ENCODE measurements at regions not wholly inside any gene's neighbourhood (a gene's known extent, or its start where the extent isn't known, plus 50 kb on each side); places are given as distances from the start of the nearest gene placed in this dataset.

DNA sequence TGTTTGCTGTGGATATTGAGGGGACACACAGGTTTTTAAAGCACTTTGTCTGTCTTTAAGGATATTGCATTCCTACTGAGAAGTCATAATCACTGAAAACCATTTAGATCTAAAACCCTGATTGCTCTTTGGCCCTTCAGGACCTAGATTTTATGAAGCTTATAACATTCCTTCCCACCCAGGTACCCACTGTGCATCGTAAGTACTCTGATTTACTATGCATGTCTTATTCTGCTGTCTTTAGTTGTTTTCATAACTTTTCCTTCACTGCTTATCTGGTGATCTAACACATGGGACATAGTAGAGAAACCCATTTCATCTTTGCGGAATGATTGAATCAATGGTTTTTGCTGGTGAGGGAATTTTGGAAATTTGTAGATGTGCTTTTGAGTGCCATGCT is 247.0 kb upstream of the RARB start:
- dilution Hi-C loops (cut with HindIII; ENCODE audit: low sequenced_read_pairs, unreplicated experiment), result no loop called here
- H3K14ac ChIP-seq (replicated peaks; ENCODE audit: low read depth, low read length), result no peak overlapping the region
- no peak for TF ChIP-seq FOS (IDR thresholded peaks at IDR 0.05; ENCODE audit: low read depth, low read length)
- no peak for TF ChIP-seq MXI1 (IDR thresholded peaks at IDR 0.05; ENCODE audit: borderline replicate concordance, low read depth, low read length)
- no peak for TF ChIP-seq MAFK (IDR thresholded peaks at IDR 0.05; ENCODE audit: low read depth, low read length)
- no peak for TF ChIP-seq RAD21 (IDR thresholded peaks at IDR 0.05; ENCODE audit: low read length)
- TF ChIP-seq, protein P1, sequence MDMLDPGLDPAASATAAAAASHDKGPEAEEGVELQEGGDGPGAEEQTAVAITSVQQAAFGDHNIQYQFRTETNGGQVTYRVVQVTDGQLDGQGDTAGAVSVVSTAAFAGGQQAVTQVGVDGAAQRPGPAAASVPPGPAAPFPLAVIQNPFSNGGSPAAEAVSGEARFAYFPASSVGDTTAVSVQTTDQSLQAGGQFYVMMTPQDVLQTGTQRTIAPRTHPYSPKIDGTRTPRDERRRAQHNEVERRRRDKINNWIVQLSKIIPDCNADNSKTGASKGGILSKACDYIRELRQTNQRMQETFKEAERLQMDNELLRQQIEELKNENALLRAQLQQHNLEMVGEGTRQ (IDR thresholded peaks at IDR 0.05; ENCODE audit: low read depth, low read length), result no peak
- TF ChIP-seq, protein P2, sequence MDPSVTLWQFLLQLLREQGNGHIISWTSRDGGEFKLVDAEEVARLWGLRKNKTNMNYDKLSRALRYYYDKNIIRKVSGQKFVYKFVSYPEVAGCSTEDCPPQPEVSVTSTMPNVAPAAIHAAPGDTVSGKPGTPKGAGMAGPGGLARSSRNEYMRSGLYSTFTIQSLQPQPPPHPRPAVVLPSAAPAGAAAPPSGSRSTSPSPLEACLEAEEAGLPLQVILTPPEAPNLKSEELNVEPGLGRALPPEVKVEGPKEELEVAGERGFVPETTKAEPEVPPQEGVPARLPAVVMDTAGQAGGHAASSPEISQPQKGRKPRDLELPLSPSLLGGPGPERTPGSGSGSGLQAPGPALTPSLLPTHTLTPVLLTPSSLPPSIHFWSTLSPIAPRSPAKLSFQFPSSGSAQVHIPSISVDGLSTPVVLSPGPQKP (IDR thresholded peaks at IDR 0.05; ENCODE audit: borderline replicate concordance, low read depth, low read length), result no peak
- no peak for TF ChIP-seq CHD1 (IDR thresholded peaks at IDR 0.05; ENCODE audit: low read depth, low read length)
- no peak for TF ChIP-seq MAZ (IDR thresholded peaks at IDR 0.05; ENCODE audit: borderline replicate concordance, low read depth, low read length)
- TF ChIP-seq NFE2L2 (IDR thresholded peaks at IDR 0.05; ENCODE audit: low read depth, low read length), result no peak
- no peak for TF ChIP-seq RFX5 (IDR thresholded peaks at IDR 0.05; ENCODE audit: low read depth, low read length)
- no peak for TF ChIP-seq POLR2A (IDR thresholded peaks at IDR 0.05; ENCODE audit: low read depth, low read length)
- no peak for TF ChIP-seq CEBPB (IDR thresholded peaks at IDR 0.05; ENCODE audit: low read depth, low read length)
- no peak for TF ChIP-seq RCOR1 (IDR thresholded peaks at IDR 0.05; ENCODE audit: insufficient replicate concordance, low read length)
- no peak for TF ChIP-seq SMC3 (IDR thresholded peaks at IDR 0.05; ENCODE audit: low read depth, low read length)
- TF ChIP-seq, protein P3, sequence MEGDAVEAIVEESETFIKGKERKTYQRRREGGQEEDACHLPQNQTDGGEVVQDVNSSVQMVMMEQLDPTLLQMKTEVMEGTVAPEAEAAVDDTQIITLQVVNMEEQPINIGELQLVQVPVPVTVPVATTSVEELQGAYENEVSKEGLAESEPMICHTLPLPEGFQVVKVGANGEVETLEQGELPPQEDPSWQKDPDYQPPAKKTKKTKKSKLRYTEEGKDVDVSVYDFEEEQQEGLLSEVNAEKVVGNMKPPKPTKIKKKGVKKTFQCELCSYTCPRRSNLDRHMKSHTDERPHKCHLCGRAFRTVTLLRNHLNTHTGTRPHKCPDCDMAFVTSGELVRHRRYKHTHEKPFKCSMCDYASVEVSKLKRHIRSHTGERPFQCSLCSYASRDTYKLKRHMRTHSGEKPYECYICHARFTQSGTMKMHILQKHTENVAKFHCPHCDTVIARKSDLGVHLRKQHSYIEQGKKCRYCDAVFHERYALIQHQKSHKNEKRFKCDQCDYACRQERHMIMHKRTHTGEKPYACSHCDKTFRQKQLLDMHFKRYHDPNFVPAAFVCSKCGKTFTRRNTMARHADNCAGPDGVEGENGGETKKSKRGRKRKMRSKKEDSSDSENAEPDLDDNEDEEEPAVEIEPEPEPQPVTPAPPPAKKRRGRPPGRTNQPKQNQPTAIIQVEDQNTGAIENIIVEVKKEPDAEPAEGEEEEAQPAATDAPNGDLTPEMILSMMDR (conservative IDR thresholded peaks at IDR 0.05; ENCODE audit: low read depth, low read length), result no peak
- TF ChIP-seq BHLHE40 (IDR thresholded peaks at IDR 0.05; ENCODE audit: low read depth, low read length), result no peak
- H3K9ac ChIP-seq (ENCODE audit: low read depth, low read length), result no peak overlapping the region
- H3K4me2 ChIP-seq (ENCODE audit: low read depth, low read length), result no peak overlapping the region
- no peaks in the 10 kb centered on the region for H3K9me1 ChIP-seq (ENCODE audit: insufficient read depth, low read length)
- H3K4ac ChIP-seq (ENCODE audit: low read depth, low read length), result no peak overlapping the region
- no peak overlapping the region for H4K8ac ChIP-seq (ENCODE audit: low read depth in 2 of 2, low read length in 2 of 2)
- H2AK9ac ChIP-seq (replicated peaks; ENCODE audit: low read depth, low read length, poor library complexity), result no peak overlapping the region
- H2AK5ac ChIP-seq (ENCODE audit: low read depth, low read length), result no peak overlapping the region
- no peak overlapping the region for H4K91ac ChIP-seq (ENCODE audit: insufficient read depth, low read depth, low read length)
- no TSS peak for BruUV-seq (replicated peaks)
- WGBS, 2 experiments (ENCODE audit: extremely low coverage in 2 of 2, insufficient read length in 1 of 2), result 100% methylated on average over 1 of the region's 2 CpGs; no CpG with 5 or more reads in 1 of the 2 experiments
- H3K18ac ChIP-seq (ENCODE audit: low read depth, low read length), result no peak overlapping the region
- H3K23ac ChIP-seq (ENCODE audit: low read depth, low read length), result no peak overlapping the region
- H3K4me1 ChIP-seq (ENCODE audit: control insufficient read depth, insufficient read depth, low read length), result no peaks in the 10 kb centered on the region
- H2BK20ac ChIP-seq (ENCODE audit: low read depth, low read length), result no peak overlapping the region
- DNase-seq (no peak), ATAC-seq (ENCODE audit: low read depth) (no peak)
- H3K9me3 ChIP-seq (ENCODE audit: control insufficient read depth, insufficient read depth, low read length), result no peaks in the 10 kb centered on the region; the same call in 1 of the 2 replicates
- H3K36me3 ChIP-seq (ENCODE audit: control insufficient read depth, insufficient read depth, low read length), result no peaks in the 10 kb centered on the region
- no peak overlapping the region for H2AFZ ChIP-seq (replicated peaks; ENCODE audit: low read length, poor library complexity)
- in situ Hi-C loops (cut with MboI; ENCODE audit: low sequenced_read_pairs), result no loop called here
- CTCF ChIA-PET, result no interaction called here
- H4K20me1 ChIP-seq (ENCODE audit: insufficient read depth, low read length), result no peaks in the 10 kb centered on the region
- H2BK120ac ChIP-seq (ENCODE audit: low read depth, low read length), result no peak overlapping the region
- intact Hi-C loops (cut with micrococcal nuclease), result no loop called here
- no peak overlapping the region for H3K27ac ChIP-seq (ENCODE audit: insufficient read depth, low read length)
- no peak overlapping the region for H3K4me3 ChIP-seq (ENCODE audit: insufficient read depth, low read depth, low read length)
- H2BK5ac ChIP-seq (ENCODE audit: low read depth, low read length, poor library complexity, severe bottlenecking), result no peak overlapping the region
- H3K56ac ChIP-seq (ENCODE audit: extremely low read depth, insufficient read depth, low read length), result no peak overlapping the region
- no peak overlapping the region for H2BK15ac ChIP-seq (ENCODE audit: low read depth, low read length)
- POLR2A ChIA-PET (ENCODE audit: unreplicated experiment), result no interaction called here
- no peak overlapping the region for H4K5ac ChIP-seq (ENCODE audit: low read depth, low read length)
- no peaks in the 10 kb centered on the region for H3K79me1 ChIP-seq (ENCODE audit: low read depth in 1 of 2, low read length in 2 of 2)
- no peaks in the 10 kb centered on the region for H3K27me3 ChIP-seq (ENCODE audit: control insufficient read depth, insufficient read depth, low read length)
